IMR-90 (cell line): ENCODE measurements at regions not wholly inside any gene's neighbourhood (a gene's known extent, or its start where the extent isn't known, plus 50 kb on each side); places are given as distances from the start of the nearest gene placed in this dataset.
A peak's percentile ranks its signal among the peaks of the same experiment; 100 is the strongest.

Source experiments
- BHLHE40 ChIP-seq: fragments of 150-350 bp; IDR thresholded peaks from 2 replicates; pipeline ENCODE4 v1.6.1; 2016; ENCODE audit warnings: mild to moderate bottlenecking, low read depth, low read length
- CEBPB ChIP-seq: IDR thresholded peaks from 2 replicates; pipeline ENCODE4 v1.6.1; 2012; ENCODE audit warnings: low read depth, low read length, improper control_type of control experiment
- CHD1 ChIP-seq: IDR thresholded peaks from 2 replicates; pipeline ENCODE4 v1.6.1; 2012; ENCODE audit warnings: low read depth, low read length, improper control_type of control experiment
- FOS ChIP-seq: fragments of 150-350 bp; IDR thresholded peaks from 2 replicates; pipeline ENCODE4 v1.6.1; 2016; ENCODE audit warnings: low read depth, low read length
- MAZ ChIP-seq: IDR thresholded peaks from 2 replicates; pipeline ENCODE4 v1.6.1; 2012; ENCODE audit warnings: low read depth, mild to moderate bottlenecking, low read length, improper control_type of control experiment, moderate library complexity, borderline replicate concordance
- POLR2A ChIP-seq: IDR thresholded peaks from 2 replicates; pipeline ENCODE4 v1.6.1; 2012; ENCODE audit warnings: mild to moderate bottlenecking, low read depth, low read length
- RAD21 ChIP-seq: IDR thresholded peaks from 2 replicates; pipeline ENCODE4 v1.6.1; 2012; ENCODE audit warnings: low read length, improper control_type of control experiment
- RCOR1 ChIP-seq: IDR thresholded peaks from 2 replicates; pipeline ENCODE4 v1.6.1; 2012; ENCODE audit warnings: mild to moderate bottlenecking, low read length, improper control_type of control experiment; ENCODE audit not compliant: insufficient replicate concordance
- RFX5 ChIP-seq: IDR thresholded peaks from 2 replicates; pipeline ENCODE4 v1.8.0; 2012; ENCODE audit warnings: low read depth, mild to moderate bottlenecking, low read length, moderate library complexity
- SMC3 ChIP-seq: fragments of 150-350 bp; IDR thresholded peaks from 2 replicates; pipeline ENCODE4 v1.6.1; 2016; ENCODE audit warnings: low read depth, mild to moderate bottlenecking, antibody characterized with exemption, low read length, moderate library complexity
- TF ChIP-seq, protein P1 (sequence below): conservative IDR thresholded peaks from 2 replicates; pipeline ENCODE4 v1.5.1; 2012; ENCODE audit warnings: mild to moderate bottlenecking, low read depth, low read length, improper control_type of control experiment
- TF ChIP-seq, protein P2 (sequence below): fragments of 150-350 bp; IDR thresholded peaks from 2 replicates; pipeline ENCODE4 v1.6.1; 2017; ENCODE audit warnings: mild to moderate bottlenecking, antibody characterized with exemption, low read length, low read depth
- TF ChIP-seq, protein P3 (sequence below): fragments of 150-350 bp; IDR thresholded peaks from 2 replicates; pipeline ENCODE4 v1.6.1; 2016; ENCODE audit warnings: low read depth, mild to moderate bottlenecking, low read length, moderate library complexity, borderline replicate concordance

DNA sequence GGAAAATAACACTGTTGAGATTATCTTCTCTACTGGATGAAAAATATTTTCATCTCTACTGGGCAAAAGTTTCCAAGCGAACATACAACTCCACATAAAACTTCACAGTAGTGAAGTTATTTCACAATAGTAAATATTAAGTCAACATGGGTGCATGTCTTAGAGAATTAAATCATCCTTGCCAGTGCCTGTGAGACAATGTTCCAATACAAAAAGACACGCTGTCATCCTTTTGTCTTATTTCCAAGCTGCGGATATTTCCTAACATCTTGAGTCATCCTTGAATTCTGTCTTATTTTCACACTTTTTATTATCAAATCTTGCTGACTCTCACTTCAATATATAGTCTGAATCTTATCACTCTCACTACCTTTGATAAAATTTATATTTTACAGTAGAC, 142.9 kb upstream of the KITLG start:
- TF ChIP-seq, protein P1, sequence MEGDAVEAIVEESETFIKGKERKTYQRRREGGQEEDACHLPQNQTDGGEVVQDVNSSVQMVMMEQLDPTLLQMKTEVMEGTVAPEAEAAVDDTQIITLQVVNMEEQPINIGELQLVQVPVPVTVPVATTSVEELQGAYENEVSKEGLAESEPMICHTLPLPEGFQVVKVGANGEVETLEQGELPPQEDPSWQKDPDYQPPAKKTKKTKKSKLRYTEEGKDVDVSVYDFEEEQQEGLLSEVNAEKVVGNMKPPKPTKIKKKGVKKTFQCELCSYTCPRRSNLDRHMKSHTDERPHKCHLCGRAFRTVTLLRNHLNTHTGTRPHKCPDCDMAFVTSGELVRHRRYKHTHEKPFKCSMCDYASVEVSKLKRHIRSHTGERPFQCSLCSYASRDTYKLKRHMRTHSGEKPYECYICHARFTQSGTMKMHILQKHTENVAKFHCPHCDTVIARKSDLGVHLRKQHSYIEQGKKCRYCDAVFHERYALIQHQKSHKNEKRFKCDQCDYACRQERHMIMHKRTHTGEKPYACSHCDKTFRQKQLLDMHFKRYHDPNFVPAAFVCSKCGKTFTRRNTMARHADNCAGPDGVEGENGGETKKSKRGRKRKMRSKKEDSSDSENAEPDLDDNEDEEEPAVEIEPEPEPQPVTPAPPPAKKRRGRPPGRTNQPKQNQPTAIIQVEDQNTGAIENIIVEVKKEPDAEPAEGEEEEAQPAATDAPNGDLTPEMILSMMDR, result no peak
- TF ChIP-seq POLR2A (no peak), BHLHE40 (no peak), CEBPB (peak; percentile 81), RAD21 (no peak), RCOR1 (no peak), MAZ (no peak), FOS (no peak), RFX5 (no peak), SMC3 (no peak), CHD1 (no peak)
- TF ChIP-seq, protein P2, sequence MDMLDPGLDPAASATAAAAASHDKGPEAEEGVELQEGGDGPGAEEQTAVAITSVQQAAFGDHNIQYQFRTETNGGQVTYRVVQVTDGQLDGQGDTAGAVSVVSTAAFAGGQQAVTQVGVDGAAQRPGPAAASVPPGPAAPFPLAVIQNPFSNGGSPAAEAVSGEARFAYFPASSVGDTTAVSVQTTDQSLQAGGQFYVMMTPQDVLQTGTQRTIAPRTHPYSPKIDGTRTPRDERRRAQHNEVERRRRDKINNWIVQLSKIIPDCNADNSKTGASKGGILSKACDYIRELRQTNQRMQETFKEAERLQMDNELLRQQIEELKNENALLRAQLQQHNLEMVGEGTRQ, result no peak
- TF ChIP-seq, protein P3, sequence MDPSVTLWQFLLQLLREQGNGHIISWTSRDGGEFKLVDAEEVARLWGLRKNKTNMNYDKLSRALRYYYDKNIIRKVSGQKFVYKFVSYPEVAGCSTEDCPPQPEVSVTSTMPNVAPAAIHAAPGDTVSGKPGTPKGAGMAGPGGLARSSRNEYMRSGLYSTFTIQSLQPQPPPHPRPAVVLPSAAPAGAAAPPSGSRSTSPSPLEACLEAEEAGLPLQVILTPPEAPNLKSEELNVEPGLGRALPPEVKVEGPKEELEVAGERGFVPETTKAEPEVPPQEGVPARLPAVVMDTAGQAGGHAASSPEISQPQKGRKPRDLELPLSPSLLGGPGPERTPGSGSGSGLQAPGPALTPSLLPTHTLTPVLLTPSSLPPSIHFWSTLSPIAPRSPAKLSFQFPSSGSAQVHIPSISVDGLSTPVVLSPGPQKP, result no peak
